Osteoblast (primary cell): ENCODE measurements at regions not wholly inside any gene's neighbourhood (a gene's known extent, or its start where the extent isn't known, plus 50 kb on each side); places are given as distances from the start of the nearest gene placed in this dataset.

Experiments
- DNase-seq: peaks from one replicate; pipeline ENCODE4 v3.0.0; 2011; ENCODE audit warnings: low spot score, mixed read lengths; ENCODE audit not compliant: insufficient read length; ENCODE audit errors: missing footprints
- H2AFZ ChIP-seq: 2 replicates; pipeline ENCODE4 v1.6.0; 2011; ENCODE audit warnings: mild to moderate bottlenecking, low read length
- H3K27ac ChIP-seq: 2 replicates; pipeline ENCODE4 v1.5.1; 2011; ENCODE audit warnings: mild to moderate bottlenecking, low read depth, low read length, moderate library complexity
- H3K27me3 ChIP-seq: 2 replicates; pipeline ENCODE4 v1.6.0; 2012; ENCODE audit warnings: mild to moderate bottlenecking, control low read depth, inconsistent platforms, low read length, moderate library complexity; ENCODE audit not compliant: insufficient read depth
- H3K36me3 ChIP-seq: 2 replicates; pipeline ENCODE4 v1.5.1; 2011; ENCODE audit warnings: mild to moderate bottlenecking, low read length, control low read depth, moderate library complexity; ENCODE audit not compliant: insufficient read depth
- H3K4me1 ChIP-seq: 2 replicates; pipeline ENCODE4 v1.5.1; 2011; ENCODE audit warnings: mild to moderate bottlenecking, low read length, control low read depth, moderate library complexity; ENCODE audit not compliant: insufficient read depth
- H3K4me2 ChIP-seq: 2 replicates; pipeline ENCODE4 v1.6.0; 2011; ENCODE audit warnings: mild to moderate bottlenecking, low read length; ENCODE audit not compliant: insufficient read depth
- H3K4me3 ChIP-seq: fragments of 200-600 bp; sonication (generic); 3 replicates; pipeline ENCODE4 v1.5.1; 2012; ENCODE audit warnings: mild to moderate bottlenecking, low read length, inconsistent platforms; ENCODE audit not compliant: insufficient read depth
- H3K79me2 ChIP-seq: 2 replicates; pipeline ENCODE4 v1.6.0; 2012; ENCODE audit warnings: mild to moderate bottlenecking, low read length, control low read depth, inconsistent platforms; ENCODE audit not compliant: insufficient read depth
- H3K9me3 ChIP-seq: 2 replicates; pipeline ENCODE4 v1.5.1; 2011; ENCODE audit warnings: low read depth, low read length, control low read depth
- H4K20me1 ChIP-seq: 2 replicates; pipeline ENCODE4 v1.6.0; 2012; ENCODE audit warnings: mild to moderate bottlenecking, low read length, control low read depth; ENCODE audit not compliant: insufficient read depth
- TF ChIP-seq, protein P1 (sequence below): IDR thresholded peaks from 2 replicates; pipeline ENCODE4 v1.5.1; 2011; ENCODE audit warnings: mild to moderate bottlenecking, low read depth, low read length, moderate library complexity; ENCODE audit errors: extremely low read depth

DNA sequence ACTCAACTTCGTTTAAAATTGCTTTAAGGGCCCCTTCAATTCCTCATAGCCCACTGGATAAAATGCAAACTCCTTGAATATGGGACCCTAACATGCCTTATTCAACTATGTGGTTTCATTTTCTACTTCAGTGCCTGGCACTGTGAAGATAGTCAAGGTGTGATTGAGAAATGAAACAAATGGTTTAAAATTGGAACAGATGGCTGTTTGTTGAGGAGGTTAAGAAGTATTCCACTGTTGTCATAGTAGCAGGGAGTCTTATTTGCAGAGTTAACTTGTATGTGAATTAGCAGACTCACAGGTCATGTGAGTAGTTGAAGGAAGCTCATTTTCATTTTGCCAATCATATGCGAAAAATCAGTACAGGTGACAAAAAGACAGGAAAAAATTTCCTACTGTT lies 593.3 kb downstream of the KCTD8 start:
- peaks cover 5% of the 10 kb centered on the region for H3K9me3 ChIP-seq
- no peak overlapping the region for H3K27ac ChIP-seq
- H3K4me2 ChIP-seq, result no peak overlapping the region
- H3K36me3 ChIP-seq, result no peaks in the 10 kb centered on the region
- TF ChIP-seq, protein P1, sequence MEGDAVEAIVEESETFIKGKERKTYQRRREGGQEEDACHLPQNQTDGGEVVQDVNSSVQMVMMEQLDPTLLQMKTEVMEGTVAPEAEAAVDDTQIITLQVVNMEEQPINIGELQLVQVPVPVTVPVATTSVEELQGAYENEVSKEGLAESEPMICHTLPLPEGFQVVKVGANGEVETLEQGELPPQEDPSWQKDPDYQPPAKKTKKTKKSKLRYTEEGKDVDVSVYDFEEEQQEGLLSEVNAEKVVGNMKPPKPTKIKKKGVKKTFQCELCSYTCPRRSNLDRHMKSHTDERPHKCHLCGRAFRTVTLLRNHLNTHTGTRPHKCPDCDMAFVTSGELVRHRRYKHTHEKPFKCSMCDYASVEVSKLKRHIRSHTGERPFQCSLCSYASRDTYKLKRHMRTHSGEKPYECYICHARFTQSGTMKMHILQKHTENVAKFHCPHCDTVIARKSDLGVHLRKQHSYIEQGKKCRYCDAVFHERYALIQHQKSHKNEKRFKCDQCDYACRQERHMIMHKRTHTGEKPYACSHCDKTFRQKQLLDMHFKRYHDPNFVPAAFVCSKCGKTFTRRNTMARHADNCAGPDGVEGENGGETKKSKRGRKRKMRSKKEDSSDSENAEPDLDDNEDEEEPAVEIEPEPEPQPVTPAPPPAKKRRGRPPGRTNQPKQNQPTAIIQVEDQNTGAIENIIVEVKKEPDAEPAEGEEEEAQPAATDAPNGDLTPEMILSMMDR, result no peak
- H3K4me3 ChIP-seq, result no peak overlapping the region
- H3K4me1 ChIP-seq, result no peaks in the 10 kb centered on the region
- no peaks in the 10 kb centered on the region for H4K20me1 ChIP-seq
- no peaks in the 10 kb centered on the region for H3K27me3 ChIP-seq
- no peak for DNase-seq
- no peak overlapping the region for H2AFZ ChIP-seq
- H3K79me2 ChIP-seq, result no peaks in the 10 kb centered on the region

DNA sequence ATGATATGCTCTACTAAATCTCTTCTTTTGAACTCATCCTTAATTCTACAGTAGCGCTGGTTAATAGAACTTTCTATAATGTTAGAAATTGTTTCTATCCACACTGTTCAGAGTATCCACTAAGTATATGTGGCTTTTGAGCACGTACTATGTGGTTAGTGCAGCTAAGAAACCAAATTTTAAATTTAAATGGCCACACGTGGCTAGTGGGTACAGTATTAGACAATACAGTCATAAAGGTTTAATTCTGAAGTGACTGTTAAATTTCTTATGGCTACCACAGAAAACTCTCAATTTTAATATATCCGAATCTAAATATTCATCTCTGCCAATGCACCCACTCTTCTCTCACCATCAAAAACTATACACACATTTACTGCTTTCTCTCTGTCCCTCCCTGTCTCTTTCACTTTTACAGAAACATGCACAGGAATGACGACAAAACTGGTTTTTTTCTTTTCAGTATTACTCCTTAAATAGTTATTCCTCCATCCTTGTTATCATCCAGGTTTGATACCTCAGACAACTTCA lies 583.9 kb downstream of the KCTD8 start:
- Histone ChIP-seq H3K9me3 (peaks cover 1% of the 10 kb centered on the region), H3K4me3 (no peak overlapping the region), H3K4me1 (no peaks in the 10 kb centered on the region), H3K79me2 (no peaks in the 10 kb centered on the region), H3K27ac (no peak overlapping the region), H3K27me3 (no peaks in the 10 kb centered on the region), H4K20me1 (no peaks in the 10 kb centered on the region), H2AFZ (no peak overlapping the region), H3K4me2 (no peak overlapping the region), H3K36me3 (no peaks in the 10 kb centered on the region)
- TF ChIP-seq, protein P1, result no peak
- peak; percentile 64 for DNase-seq

DNA sequence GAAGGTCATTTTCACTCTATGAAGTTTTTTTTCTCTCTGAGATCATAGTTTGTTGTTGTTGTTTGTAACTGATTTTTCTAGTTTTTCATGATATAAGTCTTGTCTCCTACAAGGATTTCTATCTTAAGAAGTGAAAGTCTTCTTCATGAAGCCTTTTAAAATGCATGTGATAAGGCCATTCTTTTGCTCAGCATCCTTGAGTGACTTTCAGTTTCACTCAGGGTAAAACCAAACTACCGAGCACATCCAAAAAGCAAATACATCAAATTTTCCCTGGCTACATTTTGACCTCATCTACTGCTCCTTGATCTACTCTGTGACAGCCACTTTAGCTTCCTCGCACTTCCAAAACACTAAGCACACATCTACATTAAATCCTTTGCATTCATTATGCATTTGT lies 580.7 kb downstream of the KCTD8 start:
- DNase-seq, result no peak
- Histone ChIP-seq H3K9me3 (peaks cover 3% of the 10 kb centered on the region), H3K79me2 (no peaks in the 10 kb centered on the region), H3K4me2 (no peak overlapping the region), H2AFZ (no peak overlapping the region), H3K36me3 (no peaks in the 10 kb centered on the region), H3K27me3 (no peaks in the 10 kb centered on the region), H4K20me1 (no peaks in the 10 kb centered on the region), H3K4me3 (no peak overlapping the region), H3K4me1 (no peaks in the 10 kb centered on the region), H3K27ac (no peak overlapping the region)
- TF ChIP-seq, protein P1, result no peak

DNA sequence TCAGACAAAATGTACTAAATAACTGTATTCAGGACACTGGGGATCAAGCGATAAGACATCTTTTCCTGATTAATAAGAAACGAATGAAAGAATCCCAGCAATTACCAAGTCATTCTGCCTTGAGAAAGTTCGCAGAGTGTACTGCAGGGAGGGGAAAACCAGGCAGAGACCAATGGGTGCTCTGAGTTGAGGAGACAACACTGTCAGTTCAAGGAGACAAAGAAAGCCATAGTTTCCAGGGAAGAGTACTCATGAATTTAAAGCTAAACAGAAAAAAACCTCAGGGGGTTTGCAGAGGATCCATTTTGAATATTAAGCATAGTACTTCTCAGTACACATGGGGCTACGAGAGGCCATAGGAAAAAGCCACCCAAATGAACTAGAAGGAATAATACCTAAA lies 573.0 kb downstream of the KCTD8 start:
- Histone ChIP-seq H4K20me1 (no peaks in the 10 kb centered on the region), H3K4me3 (no peak overlapping the region), H3K27ac (no peak overlapping the region), H3K79me2 (no peaks in the 10 kb centered on the region), H3K27me3 (no peaks in the 10 kb centered on the region), H3K36me3 (no peaks in the 10 kb centered on the region), H3K4me2 (no peak overlapping the region), H3K9me3 (no peaks in the 10 kb centered on the region), H3K4me1 (no peaks in the 10 kb centered on the region), H2AFZ (no peak overlapping the region)
- TF ChIP-seq, protein P1, result no peak
- DNase-seq, result no peak
